ENCODE measurements at regions not wholly inside any gene's neighbourhood (a gene's known extent, or its start where the extent isn't known, plus 50 kb on each side); places are given as distances from the start of the nearest gene placed in this dataset.

GRCh38 chr3:104820959-104821358 is 545.8 kb upstream of the ALCAM start:
- Histone ChIP-seq H3K4me1 (no peaks in the 10 kb centered on the region), H3K36me3 (no peaks in the 10 kb centered on the region), H3K4me3 (no peak overlapping the region), H3K9me3 (no peaks in the 10 kb centered on the region), H3K27me3 (no peaks in the 10 kb centered on the region), H3K27ac (no peak overlapping the region)
- DNase-seq (ENCODE audit: extremely low spot score in 2 of 2) = no peak
- TF ChIP-seq CTCF (IDR thresholded peaks at IDR 0.05) = no peak
- no peak for TF ChIP-seq POLR2A (IDR thresholded peaks at IDR 0.05)
- no peak for TF ChIP-seq POLR2AphosphoS5 (IDR thresholded peaks at IDR 0.05; ENCODE audit: insufficient read depth in 1 of 2, low read depth in 1 of 2)
- intact Hi-C loops (cut with DNase I) = no loop called here

GRCh38 chr3:104825116-104825515 is 541.6 kb upstream of the ALCAM start:
- no peak for DNase-seq (ENCODE audit: extremely low spot score in 2 of 2)
- no peak overlapping the region for H3K4me3 ChIP-seq
- no peaks in the 10 kb centered on the region for H3K4me1 ChIP-seq
- no peaks in the 10 kb centered on the region for H3K27me3 ChIP-seq
- no peak overlapping the region for H3K27ac ChIP-seq
- no peaks in the 10 kb centered on the region for H3K9me3 ChIP-seq
- no peaks in the 10 kb centered on the region for H3K36me3 ChIP-seq
- intact Hi-C loops (cut with DNase I) = no loop called here
- TF ChIP-seq CTCF (IDR thresholded peaks at IDR 0.05) = no peak
- no peak for TF ChIP-seq POLR2A (IDR thresholded peaks at IDR 0.05)
- no peak for TF ChIP-seq POLR2AphosphoS5 (IDR thresholded peaks at IDR 0.05; ENCODE audit: insufficient read depth in 1 of 2, low read depth in 1 of 2)

- Histone ChIP-seq H3K9me3 (no peaks in the 10 kb centered on the region), H3K27ac (no peak overlapping the region), H3K4me1 (no peaks in the 10 kb centered on the region), H3K27me3 (no peaks in the 10 kb centered on the region), H3K36me3 (no peaks in the 10 kb centered on the region), H3K4me3 (no peak overlapping the region)
- intact Hi-C loops (cut with DNase I) = no loop called here
- TF ChIP-seq POLR2A (IDR thresholded peaks at IDR 0.05) = no peak
- no peak for TF ChIP-seq CTCF (IDR thresholded peaks at IDR 0.05)
- TF ChIP-seq POLR2AphosphoS5 (IDR thresholded peaks at IDR 0.05; ENCODE audit: insufficient read depth in 1 of 2, low read depth in 1 of 2) = no peak
- no peak for DNase-seq (ENCODE audit: extremely low spot score in 2 of 2)
These were observed 535.6 kb upstream of the ALCAM start for GRCh38 chr3:104831071-104831470.

- no peaks in the 10 kb centered on the region for H3K27me3 ChIP-seq
- H3K4me3 ChIP-seq = no peak overlapping the region
- H3K4me1 ChIP-seq = no peaks in the 10 kb centered on the region
- no peaks in the 10 kb centered on the region for H3K36me3 ChIP-seq
- no peak for DNase-seq (ENCODE audit: extremely low spot score in 2 of 2)
- intact Hi-C loops (cut with DNase I) = no loop called here
- no peak for TF ChIP-seq CTCF (IDR thresholded peaks at IDR 0.05)
- TF ChIP-seq POLR2AphosphoS5 (IDR thresholded peaks at IDR 0.05; ENCODE audit: insufficient read depth in 1 of 2, low read depth in 1 of 2) = no peak
- no peak for TF ChIP-seq POLR2A (IDR thresholded peaks at IDR 0.05)
- no peaks in the 10 kb centered on the region for H3K9me3 ChIP-seq
- H3K27ac ChIP-seq = no peak overlapping the region
These were observed 534.2 kb upstream of the ALCAM start for GRCh38 chr3:104832530-104832929.

- Histone ChIP-seq H3K36me3 (no peaks in the 10 kb centered on the region), H3K9me3 (no peaks in the 10 kb centered on the region), H3K4me1 (no peaks in the 10 kb centered on the region), H3K27ac (no peak overlapping the region), H3K27me3 (no peaks in the 10 kb centered on the region), H3K4me3 (no peak overlapping the region)
- intact Hi-C loops (cut with DNase I) = no loop called here
- TF ChIP-seq POLR2A (IDR thresholded peaks at IDR 0.05) (no peak), CTCF (IDR thresholded peaks at IDR 0.05) (no peak), POLR2AphosphoS5 (IDR thresholded peaks at IDR 0.05; ENCODE audit: insufficient read depth in 1 of 2, low read depth in 1 of 2) (no peak)
- DNase-seq (ENCODE audit: extremely low spot score in 2 of 2) = no peak
These were observed 531.3 kb upstream of the ALCAM start for GRCh38 chr3:104835376-104835775.
